GM04503 (cell line): ENCODE measurements at regions not wholly inside any gene's neighbourhood (a gene's known extent, or its start where the extent isn't known, plus 50 kb on each side); places are given as distances from the start of the nearest gene placed in this dataset.
"Not testable (repeated sequence)": the region's sequence is repeated elsewhere in the genome, so short reads cannot be mapped to it uniquely, and the experiment has no call there.

Experiments
- DNase-seq: peaks from one replicate; pipeline ENCODE4 v3.0.0-alpha.2; 2012; ENCODE audit warnings: low read depth

- DNase-seq: not testable (repeated sequence)
Measured at GRCh38 chr7:45807832-45808231, 65.0 kb downstream of the CCDC201 start.

GRCh38 chr7:45802214-45802613, 70.7 kb downstream of the CCDC201 start:
- not testable (repeated sequence) for DNase-seq

- peak; percentile 58 for DNase-seq
Measured at GRCh38 chr7:45797264-45797663, 75.6 kb downstream of the CCDC201 start.

GRCh38 chr7:45789641-45790040, 83.2 kb downstream of the CCDC201 start:
- DNase-seq: not testable (repeated sequence)

GRCh38 chr7:45785724-45786123, 87.2 kb downstream of the CCDC201 start:
- not testable (repeated sequence) for DNase-seq

- not testable (repeated sequence) for DNase-seq
Measured at GRCh38 chr7:45784775-45785174, 88.1 kb downstream of the CCDC201 start.
